Mucosa of descending colon (tissue), 3 donors: ENCODE measurements at regions not wholly inside any gene's neighbourhood (a gene's known extent, or its start where the extent isn't known, plus 50 kb on each side); places are given as distances from the start of the nearest gene placed in this dataset.

Experiments
- ATAC-seq: fragments of 200-7000 bp; cut with Tn5 transposase; one replicate; pipeline ENCODE4 v1.9.1; 2020; ENCODE audit warnings: mild to moderate bottlenecking, moderate library complexity
- DNase-seq, 3 donors: peaks; one replicate each; pipeline ENCODE4 v3.0.0-alpha.2; 2020
- H3K36me3 ChIP-seq: fragments of 200-600 bp; one replicate; pipeline ENCODE4 v1.8.0; 2021; ENCODE audit warnings: low read depth, mild to moderate bottlenecking
- H3K4me1 ChIP-seq: fragments of 200-600 bp; one replicate; pipeline ENCODE4 v1.8.0; 2021; ENCODE audit warnings: low read depth, mild to moderate bottlenecking
- H3K4me3 ChIP-seq: fragments of 200-600 bp; one replicate; pipeline ENCODE4 v1.8.0; 2021; ENCODE audit warnings: mild to moderate bottlenecking
- H3K9me3 ChIP-seq: fragments of 200-600 bp; one replicate; pipeline ENCODE4 v1.8.0; 2021; ENCODE audit warnings: mild to moderate bottlenecking
- intact Hi-C, 2 donors: fragments of 100-400 bp; cut with DNase I in 1 of 2; cut with micrococcal nuclease in 1 of 2; formaldehyde crosslinking; loops; one replicate each; pipeline versions ENCODE4 v1.11.0 to v1.11.1; 2022; cut with DNase I, micrococcal nuclease
- TF ChIP-seq, protein P1 (sequence below): fragments of 200-600 bp; IDR thresholded peaks from one replicate; pipeline ENCODE4 v1.8.0; 2022; ENCODE audit warnings: antibody characterized with exemption, mild to moderate bottlenecking
- donor health status: DM: no; HTN: no; CAD: no; lungs with moderate emphysema.
- donor health status: DM: no; HTN: no; CAD: no.
- donor health status: DM: no; HTN: yes; CAD: no.

DNA sequence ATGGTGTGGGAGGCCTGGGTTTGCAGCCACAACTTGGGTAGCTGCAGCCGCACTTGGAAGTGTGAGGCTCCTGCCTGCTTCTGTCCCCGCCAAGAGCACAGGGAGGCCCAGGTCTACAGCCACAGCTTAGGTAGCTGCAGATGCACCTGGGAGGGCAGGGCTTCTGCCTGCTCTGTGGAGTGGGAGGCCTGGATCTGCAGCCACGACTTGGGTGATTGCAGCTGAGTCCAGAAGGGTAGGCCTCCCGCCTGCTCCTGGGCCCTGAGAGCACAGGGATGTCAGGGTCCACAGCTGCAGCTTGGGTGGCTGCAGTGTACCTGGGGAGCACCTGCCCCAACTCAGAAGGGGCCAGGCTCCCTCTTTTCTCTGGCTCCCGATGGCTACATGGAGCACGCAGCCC lies 287.3 kb downstream of the AEBP2 start:
- ATAC-seq, result no peak

DNA sequence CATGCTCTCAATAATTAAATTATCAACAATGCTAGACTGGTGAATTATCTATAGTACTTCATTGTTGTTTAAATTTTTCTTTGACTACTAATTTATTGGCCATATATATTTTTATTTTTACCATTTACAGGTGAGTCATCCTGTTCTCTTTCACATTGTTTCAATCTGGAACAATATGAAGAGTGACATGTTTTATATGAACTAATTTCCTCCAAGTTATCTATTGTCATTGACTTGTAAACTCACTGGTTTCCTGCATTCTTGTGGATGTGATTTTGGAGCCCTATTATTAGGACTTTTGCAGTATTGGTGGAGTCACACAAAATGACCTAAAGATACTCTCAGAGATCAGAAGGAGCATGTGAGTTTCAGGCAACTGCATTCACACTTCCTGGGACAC lies 297.7 kb downstream of the AEBP2 start:
- TF ChIP-seq, protein P1, sequence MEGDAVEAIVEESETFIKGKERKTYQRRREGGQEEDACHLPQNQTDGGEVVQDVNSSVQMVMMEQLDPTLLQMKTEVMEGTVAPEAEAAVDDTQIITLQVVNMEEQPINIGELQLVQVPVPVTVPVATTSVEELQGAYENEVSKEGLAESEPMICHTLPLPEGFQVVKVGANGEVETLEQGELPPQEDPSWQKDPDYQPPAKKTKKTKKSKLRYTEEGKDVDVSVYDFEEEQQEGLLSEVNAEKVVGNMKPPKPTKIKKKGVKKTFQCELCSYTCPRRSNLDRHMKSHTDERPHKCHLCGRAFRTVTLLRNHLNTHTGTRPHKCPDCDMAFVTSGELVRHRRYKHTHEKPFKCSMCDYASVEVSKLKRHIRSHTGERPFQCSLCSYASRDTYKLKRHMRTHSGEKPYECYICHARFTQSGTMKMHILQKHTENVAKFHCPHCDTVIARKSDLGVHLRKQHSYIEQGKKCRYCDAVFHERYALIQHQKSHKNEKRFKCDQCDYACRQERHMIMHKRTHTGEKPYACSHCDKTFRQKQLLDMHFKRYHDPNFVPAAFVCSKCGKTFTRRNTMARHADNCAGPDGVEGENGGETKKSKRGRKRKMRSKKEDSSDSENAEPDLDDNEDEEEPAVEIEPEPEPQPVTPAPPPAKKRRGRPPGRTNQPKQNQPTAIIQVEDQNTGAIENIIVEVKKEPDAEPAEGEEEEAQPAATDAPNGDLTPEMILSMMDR, result no peak
- DNase-seq (no peak), ATAC-seq (no peak)
- H3K4me3 ChIP-seq, result no peak overlapping the region
- no peaks in the 10 kb centered on the region for H3K36me3 ChIP-seq
- H3K4me1 ChIP-seq, result no peaks in the 10 kb centered on the region
- intact Hi-C loops, result no loop called here
- no peaks in the 10 kb centered on the region for H3K9me3 ChIP-seq

More for the DNA sequence above, 287.3 kb downstream of the AEBP2 start:
- TF ChIP-seq, protein P1, result no peak
- Histone ChIP-seq H3K4me1 (no peaks in the 10 kb centered on the region), H3K4me3 (no peak overlapping the region), H3K36me3 (no peaks in the 10 kb centered on the region), H3K9me3 (no peaks in the 10 kb centered on the region)
- no peak for DNase-seq
- intact Hi-C loops, result no loop called here

DNA sequence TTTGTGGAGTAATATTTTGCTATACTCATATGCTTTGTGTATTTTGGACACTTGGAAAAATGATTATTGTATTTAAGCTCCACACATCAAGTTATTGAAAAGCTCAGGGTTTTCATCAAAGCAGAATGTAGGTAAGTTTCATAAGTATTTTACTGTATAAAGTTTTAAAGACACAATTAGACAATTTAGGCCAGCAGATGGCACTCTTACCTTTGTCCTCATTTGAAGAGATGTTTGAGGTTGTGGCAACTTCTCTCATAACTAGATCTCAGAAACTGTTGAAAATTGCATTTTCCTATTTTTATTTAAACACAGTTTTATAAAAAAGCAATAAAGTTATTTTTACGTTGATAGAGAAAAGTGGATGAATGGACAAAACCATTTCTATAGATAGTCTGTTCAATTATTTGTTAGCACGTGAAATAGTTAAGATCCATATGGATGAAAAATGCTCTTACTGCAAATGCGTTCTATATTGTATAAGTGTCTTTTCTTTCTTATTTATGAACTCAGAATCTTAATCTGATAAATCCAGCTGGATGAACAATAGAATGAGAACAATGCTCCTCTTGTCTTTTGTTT lies 300.0 kb downstream of the AEBP2 start:
- peak in 1 of 3 donors; percentile 88 for DNase-seq

DNA sequence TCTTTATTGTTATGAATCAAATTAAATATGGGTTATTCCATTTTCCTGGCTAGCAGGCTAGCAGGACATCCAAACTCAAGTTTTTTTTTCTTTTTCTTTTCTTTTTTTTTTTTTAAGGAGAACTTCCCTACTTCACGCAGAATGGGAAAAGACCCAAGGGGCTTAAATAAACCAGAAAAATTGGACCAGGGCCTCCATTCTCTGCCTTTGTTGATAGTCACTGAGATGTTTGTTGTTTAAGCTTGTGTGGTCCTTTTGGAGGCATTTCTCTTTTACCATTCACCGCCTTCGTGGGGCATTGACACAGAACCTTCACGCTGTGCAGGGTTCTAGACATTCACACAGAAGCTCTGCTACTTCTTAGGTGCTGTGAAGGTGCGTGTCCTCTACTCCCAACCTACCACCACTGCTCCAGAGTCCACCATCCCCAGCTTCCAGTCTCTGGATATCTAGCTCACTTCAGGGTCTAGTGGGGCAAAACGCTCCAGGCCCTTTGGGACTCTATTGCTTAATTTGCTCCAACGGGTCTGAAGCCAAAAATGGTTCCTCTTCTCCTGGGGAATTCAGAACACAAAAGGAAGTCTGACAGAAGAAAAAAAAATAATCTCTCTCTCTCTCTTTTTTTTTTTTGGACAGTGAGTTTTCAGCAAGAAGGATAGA lies 301.3 kb downstream of the AEBP2 start:
- H3K4me1 ChIP-seq, result peaks cover 3% of the 10 kb centered on the region
- ATAC-seq (no peak), DNase-seq (no peak)
- H3K4me3 ChIP-seq, result no peak overlapping the region
- intact Hi-C loops, result loop anchor here in 1 of 2 donors (10.0 kb wide), 1 partner anchor 474 kb away; no protein-coding TSS in a partner anchor
- TF ChIP-seq, protein P1, result no peak
- no peaks in the 10 kb centered on the region for H3K9me3 ChIP-seq
- H3K36me3 ChIP-seq, result no peaks in the 10 kb centered on the region

More for the DNA sequence above, 300.0 kb downstream of the AEBP2 start:
- Histone ChIP-seq H3K4me3 (no peak overlapping the region), H3K36me3 (no peaks in the 10 kb centered on the region), H3K9me3 (no peaks in the 10 kb centered on the region), H3K4me1 (no peaks in the 10 kb centered on the region)
- intact Hi-C loops, result no loop called here
- TF ChIP-seq, protein P1, result no peak
- ATAC-seq, result peak; percentile 51

DNA sequence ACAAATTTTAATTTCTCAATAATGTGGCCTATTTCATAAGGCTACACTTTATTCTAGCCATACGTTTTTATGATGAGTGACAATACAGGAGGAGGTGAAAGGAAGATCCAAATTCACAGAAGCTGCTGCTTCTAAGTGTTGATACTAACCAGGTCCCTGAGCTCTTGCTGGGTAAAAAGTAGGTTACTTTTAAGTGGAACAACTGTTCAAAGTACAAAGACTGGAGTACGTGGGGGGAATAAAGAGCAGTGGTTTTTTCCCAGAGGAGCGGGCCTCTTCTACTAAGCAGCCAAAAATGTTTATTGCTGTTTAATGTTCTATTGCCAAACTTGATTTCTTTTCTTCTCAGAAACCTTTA lies 301.8 kb downstream of the AEBP2 start:
- Histone ChIP-seq H3K36me3 (no peaks in the 10 kb centered on the region), H3K4me1 (peaks cover 3% of the 10 kb centered on the region), H3K4me3 (no peak overlapping the region), H3K9me3 (no peaks in the 10 kb centered on the region)
- intact Hi-C loops, result loop anchor here in 1 of 2 donors (10.0 kb wide), 1 partner anchor 474 kb away; no protein-coding TSS in a partner anchor
- ATAC-seq (no peak), DNase-seq (no peak)
- TF ChIP-seq, protein P1, result no peak
